IPS-15b (cell line): ENCODE measurements at regions not wholly inside any gene's neighbourhood (a gene's known extent, or its start where the extent isn't known, plus 50 kb on each side); places are given as distances from the start of the nearest gene placed in this dataset.

Source experiments
- H3K27me3 ChIP-seq: one replicate; pipeline ENCODE4 v1.6.1; 2013; ENCODE audit warnings: low read length; ENCODE audit not compliant: control insufficient read depth, insufficient read depth
- H3K36me3 ChIP-seq: one replicate; pipeline ENCODE4 v1.6.1; 2013; ENCODE audit warnings: low read length; ENCODE audit not compliant: control insufficient read depth, insufficient read depth
- H3K4me1 ChIP-seq: one replicate; pipeline ENCODE4 v1.6.1; 2013; ENCODE audit warnings: mild to moderate bottlenecking, low read length; ENCODE audit not compliant: control insufficient read depth, insufficient read depth
- H3K4me3 ChIP-seq: one replicate; pipeline ENCODE4 v1.5.1; 2013; ENCODE audit warnings: low read depth, low read length
- H3K9ac ChIP-seq: one replicate; pipeline ENCODE4 v1.6.1; 2013; ENCODE audit warnings: low read depth, mild to moderate bottlenecking, low read length
- H3K9me3 ChIP-seq: one replicate; pipeline ENCODE4 v1.6.1; 2013; ENCODE audit warnings: mild to moderate bottlenecking, low read length; ENCODE audit not compliant: control insufficient read depth, insufficient read depth

DNA sequence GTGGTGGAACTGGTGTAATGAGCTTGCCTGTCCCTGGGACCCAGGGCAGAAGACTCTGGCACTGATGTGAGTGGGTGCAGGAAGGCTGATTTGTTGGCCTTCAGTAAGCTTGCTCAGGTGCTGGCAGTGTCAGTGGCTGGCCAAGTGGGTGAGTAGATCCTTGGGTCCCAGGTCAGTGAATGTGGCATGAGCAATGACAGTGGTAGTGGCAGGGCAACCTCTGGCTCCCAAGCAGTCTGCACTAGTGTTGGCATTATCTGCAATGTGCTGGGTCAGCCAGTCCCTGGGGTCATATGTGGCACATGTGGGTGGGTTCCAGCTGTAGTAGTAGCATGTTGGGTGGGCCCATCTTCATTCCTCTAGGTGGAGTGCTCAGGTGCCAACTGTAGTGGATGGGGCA is 640.9 kb upstream of the GRM3 start:
- Histone ChIP-seq H3K9me3 (no peaks in the 10 kb centered on the region), H3K27me3 (no peaks in the 10 kb centered on the region), H3K9ac (no peak overlapping the region), H3K4me1 (no peaks in the 10 kb centered on the region), H3K36me3 (no peaks in the 10 kb centered on the region), H3K4me3 (no peak overlapping the region)

DNA sequence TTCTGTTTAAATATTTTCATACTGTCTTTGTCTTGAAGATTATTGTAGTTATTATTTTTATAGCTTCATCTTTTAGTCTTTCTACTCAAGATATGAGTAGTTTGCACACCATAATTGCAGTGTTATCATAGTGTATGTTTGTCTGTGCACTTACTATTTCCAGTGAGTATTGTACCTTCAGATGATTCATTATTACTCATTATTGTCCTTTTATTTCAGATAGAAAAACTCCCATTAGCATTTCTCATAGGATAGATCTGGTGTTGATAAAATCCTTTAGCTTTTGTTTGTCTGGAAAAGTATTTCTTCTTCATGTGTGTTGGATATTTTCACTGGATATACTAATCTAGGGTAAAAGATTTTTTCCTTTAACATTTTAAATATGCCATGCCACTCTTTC is 646.2 kb upstream of the GRM3 start:
- Histone ChIP-seq H3K27me3 (no peaks in the 10 kb centered on the region), H3K9me3 (no peaks in the 10 kb centered on the region), H3K4me1 (no peaks in the 10 kb centered on the region), H3K4me3 (no peak overlapping the region), H3K9ac (no peak overlapping the region), H3K36me3 (no peaks in the 10 kb centered on the region)

DNA sequence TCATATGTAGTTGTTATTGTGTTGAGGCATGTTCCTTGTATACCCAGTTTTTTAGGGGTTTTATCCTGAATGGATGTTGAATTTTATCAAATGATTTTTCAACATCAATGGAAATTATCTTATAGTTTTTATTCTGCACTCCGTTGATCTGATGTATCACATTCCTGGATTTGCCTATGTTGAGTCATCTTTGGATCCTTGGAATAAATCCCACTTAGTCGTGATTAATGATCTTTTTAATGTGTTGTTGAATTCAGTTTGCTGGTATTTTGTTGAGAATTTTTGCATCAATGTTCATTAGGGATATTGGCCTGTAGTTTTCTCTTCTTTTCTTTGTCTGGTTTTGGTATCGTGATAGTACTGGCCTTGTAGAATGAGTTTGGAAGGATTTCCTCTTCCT is 648.6 kb upstream of the GRM3 start:
- Histone ChIP-seq H3K27me3 (no peaks in the 10 kb centered on the region), H3K36me3 (no peaks in the 10 kb centered on the region), H3K9me3 (no peaks in the 10 kb centered on the region), H3K4me1 (no peaks in the 10 kb centered on the region), H3K9ac (no peak overlapping the region), H3K4me3 (no peak overlapping the region)

DNA sequence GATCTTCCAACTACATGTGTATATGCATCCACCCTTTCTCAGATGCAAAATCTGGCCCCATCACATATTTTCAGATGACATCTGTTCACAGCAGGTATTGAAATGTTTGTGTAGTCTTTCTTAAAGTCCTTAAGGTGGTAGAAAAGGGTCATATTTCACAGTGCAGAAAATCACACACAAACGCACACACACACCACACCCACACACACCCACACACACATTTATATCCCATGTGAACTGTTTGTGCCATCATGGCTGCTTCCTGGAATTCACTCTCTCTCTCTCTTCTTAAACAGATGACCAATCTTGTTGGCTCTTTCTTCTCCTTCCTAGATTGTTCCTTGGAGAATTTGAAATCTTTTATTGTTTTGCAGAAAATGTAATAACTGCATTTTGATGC is 663.0 kb upstream of the GRM3 start:
- H3K4me3 ChIP-seq = no peak overlapping the region
- H3K9me3 ChIP-seq = no peaks in the 10 kb centered on the region
- no peak overlapping the region for H3K9ac ChIP-seq
- H3K27me3 ChIP-seq = no peaks in the 10 kb centered on the region
- no peaks in the 10 kb centered on the region for H3K36me3 ChIP-seq
- peaks cover 4% of the 10 kb centered on the region for H3K4me1 ChIP-seq

DNA sequence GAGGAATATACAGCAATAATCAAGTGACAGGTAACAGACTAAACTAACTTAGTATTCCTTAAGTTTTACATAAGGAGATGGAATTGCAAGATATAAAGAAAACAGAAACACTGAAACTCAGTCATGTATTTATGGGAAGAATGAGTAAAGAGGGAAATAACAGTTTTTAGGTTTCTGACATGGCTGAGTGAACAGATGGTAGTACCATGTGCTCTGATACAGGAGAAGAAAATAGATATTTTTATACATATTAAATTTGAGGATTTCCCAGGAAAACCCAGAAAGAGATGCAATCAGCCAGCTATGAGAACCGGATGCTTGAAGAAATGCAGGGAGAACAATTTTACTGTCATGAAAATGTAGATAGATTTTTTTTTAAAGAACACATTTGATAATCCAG is 669.5 kb upstream of the GRM3 start:
- H3K9me3 ChIP-seq = no peaks in the 10 kb centered on the region
- peaks cover 7% of the 10 kb centered on the region for H3K4me1 ChIP-seq
- no peak overlapping the region for H3K4me3 ChIP-seq
- no peaks in the 10 kb centered on the region for H3K27me3 ChIP-seq
- no peak overlapping the region for H3K9ac ChIP-seq
- no peaks in the 10 kb centered on the region for H3K36me3 ChIP-seq

DNA sequence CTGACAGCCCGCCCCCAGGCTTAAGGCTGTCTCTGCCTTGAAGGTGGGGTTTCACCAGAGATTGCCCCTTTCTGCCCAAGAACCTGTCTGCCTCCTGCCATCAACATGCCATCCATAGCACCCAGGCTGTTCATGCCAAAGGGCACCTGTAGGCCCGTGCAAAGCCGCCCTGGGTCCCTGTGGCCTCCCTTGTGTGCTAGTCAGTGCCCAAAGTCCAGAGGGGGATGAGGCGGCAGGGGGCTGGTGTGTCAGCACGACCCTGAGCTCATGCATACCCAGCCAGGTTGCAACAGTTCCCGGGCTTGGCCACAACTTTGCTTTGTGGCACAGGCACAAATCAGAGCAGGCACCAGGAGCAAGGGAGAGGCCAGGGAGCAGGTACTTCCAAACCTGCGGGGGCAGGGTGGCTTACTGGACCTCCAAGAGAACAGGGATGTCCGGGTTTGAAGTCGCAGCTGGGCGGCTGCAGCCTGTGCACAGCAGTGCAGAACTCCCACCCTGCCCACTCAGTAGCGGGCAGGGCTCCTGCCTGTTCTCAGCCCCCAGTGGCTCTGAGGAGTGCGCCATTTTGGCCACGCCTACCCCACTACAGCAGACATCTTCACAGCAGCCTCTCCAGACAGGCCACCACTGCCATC is 671.1 kb upstream of the GRM3 start:
- H3K27me3 ChIP-seq = no peaks in the 10 kb centered on the region
- H3K4me1 ChIP-seq = peaks cover 7% of the 10 kb centered on the region
- no peaks in the 10 kb centered on the region for H3K36me3 ChIP-seq
- H3K4me3 ChIP-seq = no peak overlapping the region
- no peak overlapping the region for H3K9ac ChIP-seq
- no peaks in the 10 kb centered on the region for H3K9me3 ChIP-seq

DNA sequence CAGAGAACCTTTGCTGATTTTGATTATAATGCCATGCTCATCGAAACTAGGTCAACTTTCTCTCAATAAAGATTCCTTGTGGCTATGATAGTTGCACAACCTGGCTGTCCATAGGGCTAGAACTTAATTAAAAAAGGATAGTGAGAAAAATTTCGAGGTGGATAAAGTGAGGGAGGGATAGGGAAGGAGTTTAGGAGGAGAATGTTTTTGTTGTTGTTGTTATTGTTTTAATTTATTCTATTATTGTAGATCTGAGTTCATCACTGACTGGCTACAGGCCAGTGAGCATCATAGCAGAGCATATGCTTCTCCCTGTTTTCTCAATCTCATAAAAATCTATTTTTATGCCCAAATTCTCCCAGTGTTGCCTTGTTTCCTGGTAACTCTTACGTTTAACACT is 688.7 kb upstream of the GRM3 start:
- Histone ChIP-seq H3K27me3 (no peaks in the 10 kb centered on the region), H3K4me3 (no peak overlapping the region), H3K36me3 (no peaks in the 10 kb centered on the region), H3K9ac (no peak overlapping the region), H3K4me1 (peaks cover 2% of the 10 kb centered on the region), H3K9me3 (no peaks in the 10 kb centered on the region)

DNA sequence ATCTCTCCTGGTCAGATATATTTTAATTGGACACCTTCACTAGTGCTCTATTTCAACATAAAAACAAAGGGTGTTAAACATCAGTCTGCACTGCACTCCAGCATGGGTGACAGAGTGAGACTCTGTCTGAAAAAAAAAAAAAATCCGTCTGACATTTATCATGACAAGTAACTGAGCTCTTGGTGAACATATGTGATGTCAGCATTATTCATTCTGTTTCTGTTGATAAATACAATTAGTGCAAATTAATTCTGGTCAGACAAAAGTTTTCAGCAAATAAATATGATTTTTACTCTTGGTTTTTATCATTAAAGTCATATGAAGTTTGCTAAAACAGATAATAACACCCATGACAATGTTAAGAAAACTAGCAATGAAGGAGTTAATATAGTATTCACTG is 692.8 kb upstream of the GRM3 start:
- no peaks in the 10 kb centered on the region for H3K36me3 ChIP-seq
- no peaks in the 10 kb centered on the region for H3K9me3 ChIP-seq

DNA sequence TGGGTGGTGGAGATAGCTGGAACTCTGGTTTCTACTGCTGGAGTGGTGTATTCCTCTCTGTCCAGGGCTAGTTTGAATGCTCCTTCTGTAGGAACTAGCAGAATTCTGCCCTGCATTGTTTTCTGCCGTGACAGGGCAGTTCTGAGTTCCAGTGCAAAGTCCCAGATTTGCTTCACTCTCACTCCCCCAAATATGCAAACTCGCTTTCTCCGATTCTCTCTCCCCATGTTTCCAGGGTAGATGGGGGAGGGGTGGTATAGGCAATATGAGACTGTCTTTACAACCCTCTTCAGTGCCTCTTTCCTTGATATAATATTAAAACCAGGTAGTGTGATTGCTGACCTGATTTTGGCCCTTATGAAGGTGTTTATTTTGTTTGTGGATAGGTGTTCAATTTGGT is 693.3 kb upstream of the GRM3 start:
- H3K9me3 ChIP-seq = no peaks in the 10 kb centered on the region
- H3K27me3 ChIP-seq = no peaks in the 10 kb centered on the region
- H3K36me3 ChIP-seq = no peaks in the 10 kb centered on the region
- H3K4me1 ChIP-seq = peaks cover 2% of the 10 kb centered on the region
- H3K4me3 ChIP-seq = no peak overlapping the region
- no peak overlapping the region for H3K9ac ChIP-seq

More for the DNA sequence above, 692.8 kb upstream of the GRM3 start:
- H3K4me3 ChIP-seq = no peak overlapping the region
- H3K27me3 ChIP-seq = no peaks in the 10 kb centered on the region
- H3K4me1 ChIP-seq = peaks cover 2% of the 10 kb centered on the region
- H3K9ac ChIP-seq = no peak overlapping the region

DNA sequence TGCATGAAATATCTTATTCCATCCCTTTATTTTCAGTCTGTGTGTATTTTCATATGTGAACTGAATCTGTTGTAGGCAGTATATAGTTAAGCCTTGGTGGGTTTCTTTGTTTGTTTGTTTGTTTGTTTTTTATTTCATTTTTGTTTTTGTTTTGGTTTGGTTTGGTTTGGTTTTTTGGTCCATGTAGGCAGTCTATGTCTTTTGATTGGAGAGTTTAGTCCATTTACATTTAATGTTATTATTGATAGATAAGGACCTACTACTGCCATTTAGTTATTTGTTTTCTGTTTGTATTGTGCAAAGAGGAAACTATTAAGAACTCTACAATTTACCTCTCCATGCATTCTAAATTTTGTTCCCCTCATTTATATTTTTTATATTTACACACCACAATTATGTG is 695.9 kb upstream of the GRM3 start:
- H3K4me3 ChIP-seq = no peak overlapping the region
- no peaks in the 10 kb centered on the region for H3K27me3 ChIP-seq
- H3K9ac ChIP-seq = no peak overlapping the region
- H3K9me3 ChIP-seq = no peaks in the 10 kb centered on the region
- H3K36me3 ChIP-seq = no peaks in the 10 kb centered on the region
- peaks cover 2% of the 10 kb centered on the region for H3K4me1 ChIP-seq

DNA sequence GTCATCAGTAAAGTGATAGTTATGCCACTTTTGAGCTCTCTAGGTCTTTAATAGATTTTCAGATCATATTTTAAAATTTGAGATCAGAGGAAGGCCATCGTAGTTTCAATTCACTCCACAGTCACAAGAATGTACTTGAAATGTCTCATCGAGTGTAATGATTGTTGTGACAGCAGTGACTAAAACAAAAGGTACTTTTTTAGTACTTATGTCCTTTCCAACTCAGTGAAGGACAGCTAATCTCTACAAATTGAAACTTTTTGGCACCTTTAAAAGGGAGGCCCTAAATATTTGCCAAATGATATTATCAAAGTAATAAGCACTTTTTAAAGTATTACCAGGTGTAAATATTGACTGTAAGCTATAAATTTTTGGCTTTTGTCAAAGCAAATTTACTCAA is 702.9 kb upstream of the GRM3 start:
- Histone ChIP-seq H3K4me1 (no peaks in the 10 kb centered on the region), H3K9ac (no peak overlapping the region), H3K27me3 (no peaks in the 10 kb centered on the region), H3K36me3 (no peaks in the 10 kb centered on the region), H3K4me3 (no peak overlapping the region), H3K9me3 (no peaks in the 10 kb centered on the region)

DNA sequence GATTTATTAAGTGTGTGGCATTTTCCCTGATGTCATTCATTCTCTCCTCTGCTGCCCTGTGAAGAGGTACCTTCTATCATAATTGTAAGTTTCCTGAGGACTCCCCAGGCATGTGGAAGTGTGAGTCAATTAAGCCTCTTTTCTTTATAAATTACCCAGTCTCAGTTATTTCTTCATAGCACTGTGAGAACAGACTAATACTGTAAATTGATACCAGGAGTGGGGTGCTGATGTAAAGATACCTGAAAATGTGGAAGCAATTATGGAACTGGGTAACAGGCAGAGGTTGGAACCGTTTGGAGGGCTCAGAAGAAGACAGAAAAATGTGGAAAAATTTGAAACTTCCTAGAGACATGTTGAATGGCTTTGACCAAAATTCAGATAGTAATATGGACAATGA is 711.8 kb upstream of the GRM3 start:
- H3K4me3 ChIP-seq = no peak overlapping the region
- H3K4me1 ChIP-seq = peaks cover 7% of the 10 kb centered on the region
- no peaks in the 10 kb centered on the region for H3K9me3 ChIP-seq
- H3K27me3 ChIP-seq = no peaks in the 10 kb centered on the region
- no peaks in the 10 kb centered on the region for H3K36me3 ChIP-seq
- no peak overlapping the region for H3K9ac ChIP-seq
